ENCODE measurements at regions not wholly inside any gene's neighbourhood (a gene's known extent, or its start where the extent isn't known, plus 50 kb on each side); places are given as distances from the start of the nearest gene placed in this dataset.

DNA sequence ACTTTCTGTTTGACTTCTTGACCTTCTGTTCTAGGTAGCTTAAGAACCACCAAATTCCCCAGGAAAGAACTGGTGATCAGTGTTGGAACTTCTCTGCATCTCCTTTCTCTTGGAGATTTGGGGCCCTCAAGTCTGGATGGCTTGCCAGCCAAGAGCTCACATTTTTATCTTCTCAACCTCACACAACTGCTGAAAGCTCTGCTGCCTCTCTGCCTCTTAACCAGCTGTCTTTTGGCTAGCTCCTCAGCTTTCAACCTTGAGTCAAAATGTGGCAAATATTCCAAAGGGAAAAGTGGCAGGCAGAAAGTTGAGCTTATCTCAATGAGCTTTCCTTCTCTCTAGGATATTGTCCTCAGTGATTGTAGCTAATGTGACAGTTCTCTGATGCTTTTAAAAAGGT is 89.2 kb upstream of the CCDC190 start:
- no peaks in the 10 kb centered on the region for H3K9me3 Mint-ChIP-seq
- no peaks in the 10 kb centered on the region for H3K36me3 ChIP-seq (ENCODE audit: control insufficient read depth, insufficient read depth, low read length)
- H3K36me3 Mint-ChIP-seq (ENCODE audit: low read depth), result no peaks in the 10 kb centered on the region
- no peaks in the 10 kb centered on the region for H3K27me3 ChIP-seq (ENCODE audit: control insufficient read depth, insufficient read depth, low read length, poor library complexity, severe bottlenecking)
- no peak overlapping the region for H3K27ac ChIP-seq (ENCODE audit: low read depth, low read length)
- no peak overlapping the region for H3K9ac ChIP-seq (ENCODE audit: extremely low read depth, low read length, poor library complexity, severe bottlenecking)
- no peak for DNase-seq
- H3K27ac Mint-ChIP-seq, result no peak overlapping the region
- peaks cover 5% of the 10 kb centered on the region for H3K4me1 ChIP-seq (ENCODE audit: control insufficient read depth, insufficient read depth, low read length)
- no peaks in the 10 kb centered on the region for H3K27me3 Mint-ChIP-seq (ENCODE audit: insufficient read depth)
- no peak overlapping the region for H3K4me3 ChIP-seq (ENCODE audit: low read length)
- H3K4me3 Mint-ChIP-seq, result no peak overlapping the region
- peaks cover 2% of the 10 kb centered on the region for H3K4me1 Mint-ChIP-seq
- TF ChIP-seq, protein P1, sequence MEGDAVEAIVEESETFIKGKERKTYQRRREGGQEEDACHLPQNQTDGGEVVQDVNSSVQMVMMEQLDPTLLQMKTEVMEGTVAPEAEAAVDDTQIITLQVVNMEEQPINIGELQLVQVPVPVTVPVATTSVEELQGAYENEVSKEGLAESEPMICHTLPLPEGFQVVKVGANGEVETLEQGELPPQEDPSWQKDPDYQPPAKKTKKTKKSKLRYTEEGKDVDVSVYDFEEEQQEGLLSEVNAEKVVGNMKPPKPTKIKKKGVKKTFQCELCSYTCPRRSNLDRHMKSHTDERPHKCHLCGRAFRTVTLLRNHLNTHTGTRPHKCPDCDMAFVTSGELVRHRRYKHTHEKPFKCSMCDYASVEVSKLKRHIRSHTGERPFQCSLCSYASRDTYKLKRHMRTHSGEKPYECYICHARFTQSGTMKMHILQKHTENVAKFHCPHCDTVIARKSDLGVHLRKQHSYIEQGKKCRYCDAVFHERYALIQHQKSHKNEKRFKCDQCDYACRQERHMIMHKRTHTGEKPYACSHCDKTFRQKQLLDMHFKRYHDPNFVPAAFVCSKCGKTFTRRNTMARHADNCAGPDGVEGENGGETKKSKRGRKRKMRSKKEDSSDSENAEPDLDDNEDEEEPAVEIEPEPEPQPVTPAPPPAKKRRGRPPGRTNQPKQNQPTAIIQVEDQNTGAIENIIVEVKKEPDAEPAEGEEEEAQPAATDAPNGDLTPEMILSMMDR (conservative IDR thresholded peaks at IDR 0.05), result no peak
- H3K9me3 ChIP-seq (ENCODE audit: control insufficient read depth, low read length), result no peaks in the 10 kb centered on the region

DNA sequence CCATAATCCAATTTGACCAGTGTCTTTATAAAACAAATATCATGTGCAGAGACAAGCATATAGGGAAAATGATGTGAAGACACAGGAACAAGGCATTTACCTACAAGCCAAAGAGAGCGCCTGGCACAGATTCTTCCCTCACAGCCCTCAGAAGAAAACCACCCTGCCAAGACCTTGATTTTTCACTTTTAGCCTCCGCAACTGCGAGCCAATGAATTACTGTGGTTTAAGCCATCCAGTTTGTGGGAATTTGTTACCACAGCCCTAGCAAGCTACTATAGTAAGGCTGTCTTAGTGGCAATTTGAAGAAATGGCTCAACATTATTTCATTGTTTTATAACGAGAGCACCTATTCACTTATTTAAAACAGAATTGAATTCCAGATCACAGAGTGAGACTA is 85.7 kb upstream of the CCDC190 start:
- no peak overlapping the region for H3K4me3 Mint-ChIP-seq
- WGBS, 2 experiments (ENCODE audit: insufficient coverage in 1 of 2, insufficient read length in 1 of 2), result 91 to 100% methylated on average over 3 to 4 of the region's 4 CpGs
- TF ChIP-seq, protein P1 (conservative IDR thresholded peaks at IDR 0.05), result no peak
- no peak overlapping the region for H3K27ac Mint-ChIP-seq
- no peak overlapping the region for H3K9ac ChIP-seq (ENCODE audit: extremely low read depth, low read length, poor library complexity, severe bottlenecking)
- H3K4me1 Mint-ChIP-seq, result peaks cover 17% of the 10 kb centered on the region
- H3K4me3 ChIP-seq (ENCODE audit: low read length), result no peak overlapping the region
- H3K27me3 Mint-ChIP-seq (ENCODE audit: insufficient read depth), result peaks cover 2% of the 10 kb centered on the region
- H3K36me3 Mint-ChIP-seq (ENCODE audit: low read depth), result no peaks in the 10 kb centered on the region
- no peak overlapping the region for H3K27ac ChIP-seq (ENCODE audit: low read depth, low read length)
- H3K4me1 ChIP-seq (ENCODE audit: control insufficient read depth, insufficient read depth, low read length), result peaks cover 9% of the 10 kb centered on the region
- H3K27me3 ChIP-seq (ENCODE audit: control insufficient read depth, insufficient read depth, low read length, poor library complexity, severe bottlenecking), result no peaks in the 10 kb centered on the region
- no peak for DNase-seq
- H3K36me3 ChIP-seq (ENCODE audit: control insufficient read depth, insufficient read depth, low read length), result no peaks in the 10 kb centered on the region
- no peaks in the 10 kb centered on the region for H3K9me3 Mint-ChIP-seq
- H3K9me3 ChIP-seq (ENCODE audit: control insufficient read depth, low read length), result no peaks in the 10 kb centered on the region

DNA sequence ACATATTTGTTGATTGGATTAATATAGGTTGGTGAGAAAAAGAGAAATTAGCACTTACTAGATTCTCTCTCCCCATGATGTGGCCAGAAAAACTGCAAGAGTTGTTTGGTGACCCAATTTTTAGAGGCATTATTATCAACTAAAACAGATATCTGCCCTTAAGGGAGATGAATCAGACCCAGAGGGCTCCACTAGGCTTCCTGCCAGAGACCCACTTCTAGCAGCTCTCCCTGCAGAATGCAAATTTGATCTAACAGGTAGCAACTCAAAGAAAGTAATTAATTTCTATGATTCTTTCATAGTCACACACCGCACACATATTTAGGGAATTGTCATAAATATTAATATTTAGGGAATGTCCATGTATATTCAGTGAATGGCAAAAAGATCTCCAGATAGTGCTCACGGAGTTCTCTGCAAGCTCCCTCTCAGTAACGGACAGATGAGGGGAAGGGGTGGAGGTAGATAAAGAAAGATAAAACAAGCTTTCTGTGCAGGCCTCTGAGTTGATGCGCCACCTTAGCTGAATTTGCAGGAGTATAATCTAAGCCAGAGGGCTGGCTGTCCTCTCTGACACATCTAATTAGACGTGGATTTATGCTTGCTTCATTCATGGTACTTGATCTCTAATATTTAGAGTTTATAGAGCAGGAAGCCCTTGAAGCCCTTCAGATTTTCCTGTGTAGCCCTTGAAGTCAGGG is 84.1 kb upstream of the CCDC190 start:
- H3K27me3 ChIP-seq (ENCODE audit: control insufficient read depth, insufficient read depth, low read length, poor library complexity, severe bottlenecking), result no peaks in the 10 kb centered on the region
- Mint-ChIP-seq H3K9me3 (no peaks in the 10 kb centered on the region), H3K4me3 (no peak overlapping the region), H3K27ac (no peak overlapping the region), H3K27me3 (ENCODE audit: insufficient read depth) (peaks cover 2% of the 10 kb centered on the region), H3K4me1 (peaks cover 17% of the 10 kb centered on the region), H3K36me3 (ENCODE audit: low read depth) (no peaks in the 10 kb centered on the region)
- no peaks in the 10 kb centered on the region for H3K9me3 ChIP-seq (ENCODE audit: control insufficient read depth, low read length)
- no peak overlapping the region for H3K4me3 ChIP-seq (ENCODE audit: low read length)
- H3K27ac ChIP-seq (ENCODE audit: low read depth, low read length), result no peak overlapping the region
- no peak overlapping the region for H3K9ac ChIP-seq (ENCODE audit: extremely low read depth, low read length, poor library complexity, severe bottlenecking)
- peaks cover 7% of the 10 kb centered on the region for H3K4me1 ChIP-seq (ENCODE audit: control insufficient read depth, insufficient read depth, low read length)
- TF ChIP-seq, protein P1 (conservative IDR thresholded peaks at IDR 0.05), result no peak
- WGBS, 2 experiments (ENCODE audit: insufficient coverage in 1 of 2, insufficient read length in 1 of 2), result 94% methylated on average over 4 to 5 of the region's 5 CpGs
- H3K36me3 ChIP-seq (ENCODE audit: control insufficient read depth, insufficient read depth, low read length), result no peaks in the 10 kb centered on the region
- DNase-seq, result no peak

All from endodermal cell (in vitro differentiated cells).